ENCODE measurements at regions not wholly inside any gene's neighbourhood (a gene's known extent, or its start where the extent isn't known, plus 50 kb on each side); places are given as distances from the start of the nearest gene placed in this dataset.

GRCh38 chr13:82634946-82635345, 1247.3 kb downstream of the SLITRK1 start:
- Mint-ChIP-seq H3K4me3 (no peak overlapping the region), H3K4me1 (no peaks in the 10 kb centered on the region), H3K27ac (no peak overlapping the region), H3K27me3 (ENCODE audit: insufficient read depth, low read depth, poor library complexity) (no peaks in the 10 kb centered on the region), H3K36me3 (ENCODE audit: low read depth) (no peaks in the 10 kb centered on the region), H3K9me3 (no peaks in the 10 kb centered on the region)
- ATAC-seq (no peak), DNase-seq (ENCODE audit: low spot score) (no peak)
- Histone ChIP-seq H3K36me3 (ENCODE audit: insufficient read depth) (no peaks in the 10 kb centered on the region), H3K27me3 (ENCODE audit: insufficient read depth) (no peaks in the 10 kb centered on the region), H3K9me2 (ENCODE audit: insufficient read depth) (no peaks in the 10 kb centered on the region), H3K4me1 (ENCODE audit: insufficient read depth) (no peaks in the 10 kb centered on the region), H3K4me2 (no peak overlapping the region), H2AFZ (no peak overlapping the region), H3K79me2 (replicated peaks; ENCODE audit: insufficient read depth) (no peaks in the 10 kb centered on the region), H4K20me1 (replicated peaks; ENCODE audit: insufficient read depth) (no peaks in the 10 kb centered on the region), H3K27ac (ENCODE audit: low read depth) (no peak overlapping the region), H3K4me3 (no peak overlapping the region), H3F3A (replicated peaks; ENCODE audit: low read depth) (no peaks in the 10 kb centered on the region)
- TF ChIP-seq EZH2 (IDR thresholded peaks at IDR 0.05; ENCODE audit: low read depth, unreplicated experiment): no peak
- no peak for TF ChIP-seq ETS1 (IDR thresholded peaks at IDR 0.05)
- no peak for TF ChIP-seq ZNF114 (CRISPR knock-in tag; IDR thresholded peaks at IDR 0.05)
- TF ChIP-seq STAT1 (IDR thresholded peaks at IDR 0.05; ENCODE audit: unreplicated experiment): no peak
- no peak for TF ChIP-seq EZH2phosphoT487 (IDR thresholded peaks at IDR 0.05; ENCODE audit: unreplicated experiment)
- TF ChIP-seq CTCF (conservative IDR thresholded peaks at IDR 0.05; ENCODE audit: low read depth in 2 of 2): no peak
- TF ChIP-seq REST (IDR thresholded peaks at IDR 0.05; ENCODE audit: unreplicated experiment): no peak
- no peak for TF ChIP-seq CREB1 (CRISPR knock-in tag; IDR thresholded peaks at IDR 0.05; ENCODE audit: low read depth)
- TF ChIP-seq ZNF331 (CRISPR knock-in tag; IDR thresholded peaks at IDR 0.05; ENCODE audit: low read depth): no peak
- no peak for TF ChIP-seq ZNF462 (CRISPR knock-in tag; IDR thresholded peaks at IDR 0.05)
- no peak for TF ChIP-seq JUNB (IDR thresholded peaks at IDR 0.05; ENCODE audit: unreplicated experiment)
- TF ChIP-seq POLR2AphosphoS5 (IDR thresholded peaks at IDR 0.05; ENCODE audit: low read depth): no peak
- TF ChIP-seq NANOG (IDR thresholded peaks at IDR 0.05; ENCODE audit: borderline replicate concordance): no peak
